IPS-20b (cell line): ENCODE measurements at regions not wholly inside any gene's neighbourhood (a gene's known extent, or its start where the extent isn't known, plus 50 kb on each side); places are given as distances from the start of the nearest gene placed in this dataset.

ENCODE experiments used
- H3K27ac ChIP-seq: one replicate; pipeline ENCODE4 v1.5.1; 2013; ENCODE audit warnings: low read length
- H3K27me3 ChIP-seq: 2 replicates; pipeline ENCODE4 v1.6.1; 2013; ENCODE audit warnings: mild to moderate bottlenecking, low read length, inconsistent platforms; ENCODE audit not compliant: insufficient read depth
- H3K36me3 ChIP-seq: 2 replicates; pipeline ENCODE4 v1.6.1; 2013; ENCODE audit warnings: low read depth, mild to moderate bottlenecking, inconsistent platforms, low read length, moderate library complexity; ENCODE audit not compliant: insufficient read depth
- H3K4me1 ChIP-seq: 2 replicates; pipeline ENCODE4 v1.6.1; 2013; ENCODE audit warnings: mild to moderate bottlenecking, control low read depth, inconsistent platforms, low read length, moderate library complexity; ENCODE audit not compliant: insufficient read depth
- H3K4me3 ChIP-seq: 2 replicates; pipeline ENCODE4 v1.5.1; 2013; ENCODE audit warnings: mild to moderate bottlenecking, low read length, inconsistent platforms
- H3K9ac ChIP-seq: 2 replicates; pipeline ENCODE4 v1.6.1; 2013; ENCODE audit warnings: low read depth, mild to moderate bottlenecking, inconsistent platforms, low read length, moderate library complexity
- H3K9me3 ChIP-seq: 2 replicates; pipeline ENCODE4 v1.6.1; 2013; ENCODE audit warnings: mild to moderate bottlenecking, low read depth, low read length, inconsistent platforms; ENCODE audit not compliant: insufficient read depth

DNA sequence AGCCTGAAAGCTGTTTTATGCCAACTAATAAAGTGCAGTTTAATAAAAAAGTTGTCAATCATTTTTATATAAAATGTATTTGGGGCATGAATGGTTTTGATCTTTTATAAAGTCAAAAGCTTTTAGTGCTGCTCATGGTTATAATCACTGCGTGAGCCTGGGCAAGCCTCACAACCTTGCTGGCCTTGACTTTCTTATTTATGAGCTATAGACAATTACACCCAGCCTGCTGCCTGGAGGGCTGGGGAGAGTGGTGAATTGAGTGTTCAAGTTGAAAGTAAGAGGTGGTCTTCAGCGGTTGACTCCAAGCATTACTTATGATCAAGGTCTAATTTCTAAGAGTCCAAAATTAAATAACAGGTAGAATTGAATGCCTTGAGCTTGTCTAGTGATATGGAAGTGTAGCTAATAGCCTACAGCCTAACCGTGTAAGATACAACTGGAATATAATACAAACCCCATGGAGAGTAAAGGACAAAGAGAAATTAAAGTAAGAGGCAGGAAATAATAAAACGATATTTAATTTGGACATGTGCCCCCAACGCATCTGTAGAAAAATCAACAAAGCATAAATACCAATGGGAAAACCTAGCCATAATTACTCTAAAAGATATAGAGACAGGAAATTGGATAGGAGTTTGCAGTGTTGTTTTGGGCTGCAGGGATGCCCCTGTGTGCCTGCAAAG lies 106.0 kb upstream of the CYP1B1 start:
- H3K36me3 ChIP-seq: no peaks in the 10 kb centered on the region
- no peaks in the 10 kb centered on the region for H3K27me3 ChIP-seq
- H3K4me3 ChIP-seq: no peak overlapping the region
- H3K27ac ChIP-seq: no peak overlapping the region
- H3K4me1 ChIP-seq: no peaks in the 10 kb centered on the region
- H3K9me3 ChIP-seq: no peaks in the 10 kb centered on the region
- no peak overlapping the region for H3K9ac ChIP-seq

DNA sequence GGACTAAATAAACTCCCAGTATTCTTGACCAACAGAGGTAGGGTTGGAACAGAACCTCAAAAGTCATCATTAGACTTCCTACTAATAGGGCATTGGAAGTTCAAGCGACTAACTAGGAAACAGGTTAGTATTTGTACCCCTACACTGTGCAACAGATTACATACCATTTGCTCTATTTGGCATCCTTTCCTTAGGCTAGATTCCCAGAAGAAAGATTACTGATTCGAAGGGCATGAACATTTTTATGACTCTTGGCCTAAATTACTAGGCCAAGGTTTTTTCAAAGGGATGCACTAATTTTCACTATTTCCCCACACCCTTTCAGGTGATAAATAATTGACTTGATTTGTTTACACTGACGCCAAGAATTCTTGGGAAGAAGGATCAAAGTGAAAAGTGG lies 104.8 kb upstream of the CYP1B1 start:
- Histone ChIP-seq H3K36me3 (no peaks in the 10 kb centered on the region), H3K27me3 (no peaks in the 10 kb centered on the region), H3K4me3 (no peak overlapping the region), H3K9ac (no peak overlapping the region), H3K27ac (no peak overlapping the region), H3K9me3 (no peaks in the 10 kb centered on the region), H3K4me1 (no peaks in the 10 kb centered on the region)

DNA sequence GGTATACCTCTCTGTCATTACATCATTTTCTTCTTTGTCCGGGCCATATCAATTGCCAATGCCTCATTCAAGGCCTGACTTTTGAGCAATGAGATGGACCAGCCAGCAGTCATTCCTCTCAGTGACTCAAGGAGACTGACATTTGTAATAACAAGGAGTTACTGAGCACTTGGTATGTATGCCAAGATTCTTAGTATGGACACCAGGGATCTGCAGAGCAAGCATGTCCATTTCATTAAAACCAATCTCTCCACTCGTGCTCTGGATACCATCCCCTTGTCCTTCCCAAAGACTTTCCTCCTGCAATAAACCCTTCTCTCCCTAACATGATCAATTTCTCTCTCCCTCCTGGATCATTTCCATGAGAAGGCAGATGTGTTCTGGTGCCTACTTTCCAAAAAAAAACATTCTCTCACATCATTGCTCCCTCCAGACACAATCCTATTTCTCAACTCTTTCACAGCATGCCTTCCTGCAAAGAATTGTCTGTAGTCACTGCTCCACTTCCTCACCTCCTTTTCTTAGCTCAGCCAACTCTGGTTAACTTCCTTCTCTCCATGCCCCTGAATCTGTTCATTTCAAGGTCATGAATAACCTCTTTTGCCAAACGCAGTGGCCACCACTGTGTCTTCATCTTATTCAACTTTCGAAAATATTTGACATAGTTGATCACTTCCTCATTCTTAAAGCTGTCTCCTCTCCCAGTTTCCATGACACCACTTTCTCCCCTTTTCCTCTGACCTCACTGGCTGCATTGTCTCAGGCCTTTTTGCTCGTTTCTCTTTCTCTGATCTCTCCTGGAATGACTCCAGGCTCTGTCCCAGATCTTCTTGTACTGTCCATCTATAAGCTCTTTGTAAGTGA lies 102.8 kb upstream of the CYP1B1 start:
- no peaks in the 10 kb centered on the region for H3K36me3 ChIP-seq
- H3K9me3 ChIP-seq: no peaks in the 10 kb centered on the region
- H3K4me3 ChIP-seq: no peak overlapping the region
- no peaks in the 10 kb centered on the region for H3K27me3 ChIP-seq
- no peak overlapping the region for H3K27ac ChIP-seq
- no peak overlapping the region for H3K9ac ChIP-seq
- H3K4me1 ChIP-seq: no peaks in the 10 kb centered on the region

DNA sequence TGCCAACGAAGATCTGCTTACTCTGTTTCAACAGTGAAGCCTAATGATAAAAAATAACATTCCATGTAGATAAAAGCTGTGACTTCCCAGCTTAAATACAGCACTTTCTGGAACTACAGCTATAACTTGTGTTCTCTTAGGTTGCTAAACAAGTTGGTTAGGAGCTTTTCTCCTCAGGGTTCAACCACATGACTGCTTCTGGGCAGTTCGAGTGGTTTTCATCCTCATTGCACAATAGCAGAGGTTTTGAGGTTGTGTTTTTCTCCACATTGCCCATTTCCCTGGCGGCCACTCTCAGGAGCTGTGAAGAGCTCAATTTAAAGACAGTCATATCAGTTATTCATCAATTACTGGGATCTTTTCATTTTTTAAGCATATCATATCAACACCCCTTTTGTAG lies 102.2 kb upstream of the CYP1B1 start:
- no peaks in the 10 kb centered on the region for H3K4me1 ChIP-seq
- no peaks in the 10 kb centered on the region for H3K9me3 ChIP-seq
- no peak overlapping the region for H3K4me3 ChIP-seq
- H3K9ac ChIP-seq: no peak overlapping the region
- no peaks in the 10 kb centered on the region for H3K27me3 ChIP-seq
- H3K36me3 ChIP-seq: no peaks in the 10 kb centered on the region
- H3K27ac ChIP-seq: no peak overlapping the region

DNA sequence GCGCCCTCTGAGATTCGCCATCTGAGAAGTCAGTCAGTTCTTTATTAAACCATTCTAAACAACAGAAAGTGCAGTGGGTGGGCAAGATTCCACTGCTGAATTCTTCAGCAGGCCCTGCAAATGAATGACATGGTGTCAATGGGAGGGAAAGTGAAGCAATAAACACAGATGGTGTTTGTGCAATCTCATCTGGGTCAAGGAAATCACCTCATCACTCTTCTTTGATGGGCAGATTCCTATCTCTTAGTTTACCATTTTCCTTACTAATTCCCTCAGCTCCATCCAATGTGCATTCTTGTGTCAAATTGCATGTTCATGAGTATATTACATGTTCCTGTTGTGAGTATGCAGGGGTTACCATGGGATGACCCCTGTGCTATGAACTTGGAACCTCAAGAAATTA lies 100.7 kb upstream of the CYP1B1 start:
- no peak overlapping the region for H3K4me3 ChIP-seq
- no peaks in the 10 kb centered on the region for H3K4me1 ChIP-seq

DNA sequence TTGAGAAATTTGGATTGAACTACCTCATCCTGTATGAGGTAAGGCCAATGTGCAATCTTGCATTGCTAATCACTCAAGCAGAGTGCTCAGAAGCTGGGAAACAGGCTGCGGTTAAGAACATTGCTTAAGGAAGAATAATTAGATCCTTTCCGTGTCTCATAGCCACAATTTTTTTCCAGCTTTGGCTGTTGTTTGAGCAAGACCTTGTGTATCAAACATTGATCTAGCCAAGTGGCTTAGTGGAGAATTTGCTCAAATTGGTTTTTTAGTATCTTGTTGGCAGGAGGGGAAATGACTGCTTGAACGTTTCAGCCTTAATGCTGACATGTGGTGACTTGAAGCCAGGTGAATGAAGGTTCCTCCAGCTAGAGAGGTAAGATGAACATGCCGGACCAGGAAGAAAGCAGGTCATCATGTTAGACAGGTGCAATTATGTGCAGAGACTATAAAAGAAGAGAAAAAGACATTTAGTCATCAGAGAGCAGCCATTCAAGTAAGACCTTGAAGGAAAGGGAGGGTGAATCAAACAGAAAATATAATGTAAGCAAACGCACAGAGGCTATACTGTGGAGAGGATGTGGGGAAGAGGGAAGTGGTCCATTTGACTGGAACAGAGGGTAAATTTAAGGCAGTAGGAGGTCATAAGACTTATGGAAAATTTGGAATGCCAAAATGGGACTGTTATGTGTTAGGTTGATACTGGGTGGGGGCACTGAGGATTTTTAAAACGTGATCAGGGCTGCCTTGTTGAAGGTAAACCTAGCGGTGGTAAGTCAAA lies 98.9 kb upstream of the CYP1B1 start:
- H3K9ac ChIP-seq: no peak overlapping the region
- no peaks in the 10 kb centered on the region for H3K9me3 ChIP-seq
- no peaks in the 10 kb centered on the region for H3K4me1 ChIP-seq
- no peak overlapping the region for H3K27ac ChIP-seq
- no peaks in the 10 kb centered on the region for H3K27me3 ChIP-seq
- H3K4me3 ChIP-seq: no peak overlapping the region
- no peaks in the 10 kb centered on the region for H3K36me3 ChIP-seq

More for the DNA sequence above, 100.7 kb upstream of the CYP1B1 start:
- Histone ChIP-seq H3K27ac (no peak overlapping the region), H3K9ac (no peak overlapping the region), H3K36me3 (no peaks in the 10 kb centered on the region), H3K9me3 (no peaks in the 10 kb centered on the region), H3K27me3 (no peaks in the 10 kb centered on the region)

DNA sequence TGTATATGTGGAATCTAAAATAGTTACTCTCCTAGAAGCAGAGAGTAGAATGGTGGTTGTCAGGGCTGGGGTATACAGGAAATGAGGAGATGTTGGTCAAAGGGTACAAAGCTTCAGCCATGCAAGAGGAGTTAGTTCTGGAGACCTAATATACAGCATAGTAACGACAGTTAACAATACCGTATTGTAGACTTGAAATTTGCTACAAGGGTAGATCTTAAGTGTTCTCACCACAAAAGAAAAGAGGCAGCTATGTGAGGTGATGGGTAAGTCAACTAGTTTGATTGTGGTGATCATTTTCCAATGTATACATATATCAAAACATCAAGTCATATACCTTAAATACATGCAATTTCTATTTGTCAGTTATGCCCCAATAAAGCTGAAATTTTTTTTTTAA lies 98.2 kb upstream of the CYP1B1 start:
- no peaks in the 10 kb centered on the region for H3K9me3 ChIP-seq
- no peaks in the 10 kb centered on the region for H3K27me3 ChIP-seq
- no peak overlapping the region for H3K27ac ChIP-seq
- no peaks in the 10 kb centered on the region for H3K36me3 ChIP-seq
- H3K4me3 ChIP-seq: no peak overlapping the region
- no peak overlapping the region for H3K9ac ChIP-seq
- H3K4me1 ChIP-seq: no peaks in the 10 kb centered on the region

DNA sequence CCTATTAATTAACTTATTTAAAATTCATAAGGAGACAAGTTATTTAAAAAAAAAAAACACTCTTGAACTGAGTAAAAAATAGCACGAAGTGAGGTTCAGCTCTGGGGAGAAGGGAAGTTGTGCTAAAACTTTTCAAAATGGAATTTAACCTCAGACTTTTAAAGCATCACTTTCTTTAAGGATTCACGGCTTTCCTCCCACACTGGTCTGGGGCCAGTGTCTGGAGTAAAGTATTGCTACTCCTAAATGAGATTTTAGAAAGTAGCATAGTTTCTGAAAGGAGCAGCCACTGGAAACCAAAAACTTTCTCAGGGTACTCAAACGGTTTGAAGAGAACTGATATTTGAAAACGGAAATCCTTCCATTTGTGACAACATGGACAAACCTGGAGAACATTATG lies 97.7 kb upstream of the CYP1B1 start:
- Histone ChIP-seq H3K27ac (no peak overlapping the region), H3K36me3 (no peaks in the 10 kb centered on the region), H3K4me3 (no peak overlapping the region), H3K9ac (no peak overlapping the region), H3K4me1 (no peaks in the 10 kb centered on the region), H3K9me3 (no peaks in the 10 kb centered on the region), H3K27me3 (no peaks in the 10 kb centered on the region)

DNA sequence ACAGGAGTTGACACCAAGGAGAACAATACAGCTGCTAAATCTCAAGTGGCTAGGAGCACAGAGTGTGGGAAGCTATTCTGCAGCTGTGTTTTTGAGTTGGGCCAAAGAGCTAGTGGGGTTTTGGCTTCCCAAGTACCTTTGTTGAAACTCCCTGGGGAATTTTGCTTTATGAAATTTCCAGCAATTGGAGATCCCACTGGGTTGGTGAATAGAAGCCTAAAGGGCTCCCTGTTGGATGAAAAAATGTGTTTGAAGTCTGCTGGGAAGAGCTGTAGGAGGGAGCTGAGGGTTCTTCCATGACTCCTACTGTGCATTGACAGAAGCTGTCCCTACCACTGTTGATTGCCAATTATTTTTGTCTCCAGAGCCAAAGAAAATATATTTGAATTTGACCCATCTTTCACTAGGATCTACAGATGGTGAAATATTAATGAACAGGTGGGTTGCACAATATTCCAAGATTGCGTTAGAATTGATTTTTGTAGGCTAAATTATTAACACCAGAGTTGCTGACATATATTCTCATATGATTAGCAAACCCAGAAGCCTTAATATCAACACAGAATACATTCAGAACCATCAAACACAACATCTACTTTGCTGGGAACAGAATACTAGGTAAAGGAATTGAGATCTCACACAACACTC lies 95.4 kb upstream of the CYP1B1 start:
- H3K4me3 ChIP-seq: no peak overlapping the region
- H3K9me3 ChIP-seq: no peaks in the 10 kb centered on the region
- H3K9ac ChIP-seq: no peak overlapping the region
- H3K4me1 ChIP-seq: no peaks in the 10 kb centered on the region
- no peaks in the 10 kb centered on the region for H3K36me3 ChIP-seq
- no peaks in the 10 kb centered on the region for H3K27me3 ChIP-seq
- no peak overlapping the region for H3K27ac ChIP-seq

DNA sequence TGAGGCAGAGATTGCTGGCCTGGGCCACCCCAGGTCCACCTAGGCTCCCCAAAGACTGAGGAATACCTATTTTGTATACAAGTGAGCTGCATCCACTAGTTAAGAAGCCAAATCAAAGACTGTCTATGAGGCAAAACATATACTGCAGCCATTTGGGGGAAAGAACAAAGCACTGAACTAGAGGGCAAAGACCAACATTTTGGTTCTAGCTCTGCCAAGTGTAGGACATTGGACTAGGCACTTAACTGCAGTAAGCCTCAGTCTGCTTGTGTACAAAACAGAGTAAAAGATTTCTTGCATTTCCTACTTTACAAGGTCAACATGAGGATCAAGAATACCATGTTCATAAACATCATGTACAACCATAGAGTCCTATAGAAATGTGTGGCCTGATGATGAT lies 94.8 kb upstream of the CYP1B1 start:
- H3K27ac ChIP-seq: no peak overlapping the region
- H3K9ac ChIP-seq: no peak overlapping the region
- H3K27me3 ChIP-seq: no peaks in the 10 kb centered on the region
- no peaks in the 10 kb centered on the region for H3K9me3 ChIP-seq
- no peaks in the 10 kb centered on the region for H3K4me1 ChIP-seq
- no peak overlapping the region for H3K4me3 ChIP-seq
- no peaks in the 10 kb centered on the region for H3K36me3 ChIP-seq

DNA sequence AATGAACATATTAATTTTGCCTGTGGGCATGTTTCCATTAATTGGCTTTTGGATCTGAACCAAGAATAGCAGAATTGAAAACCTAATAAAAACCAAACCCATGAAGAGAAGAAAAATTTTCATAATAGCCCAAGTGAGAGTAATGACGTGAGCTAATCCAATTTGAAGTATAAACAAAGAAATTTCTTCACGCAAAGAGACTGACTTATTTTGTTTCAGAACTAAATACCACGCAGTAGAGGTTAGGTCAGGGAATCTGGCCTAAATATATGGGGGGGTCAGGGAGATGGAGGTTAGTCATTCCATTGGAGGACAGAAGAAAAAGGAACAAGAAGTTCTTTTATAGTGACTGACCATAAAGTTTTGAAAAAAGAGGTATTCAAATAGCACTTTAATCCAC lies 94.1 kb upstream of the CYP1B1 start:
- Histone ChIP-seq H3K9me3 (no peaks in the 10 kb centered on the region), H3K27me3 (no peaks in the 10 kb centered on the region), H3K4me1 (no peaks in the 10 kb centered on the region), H3K4me3 (no peak overlapping the region), H3K27ac (no peak overlapping the region), H3K9ac (no peak overlapping the region), H3K36me3 (no peaks in the 10 kb centered on the region)
